ENCODE measurements at regions not wholly inside any gene's neighbourhood (a gene's known extent, or its start where the extent isn't known, plus 50 kb on each side); places are given as distances from the start of the nearest gene placed in this dataset.

GRCh38 chr13:40498461-40498860 is 168.0 kb downstream of the FOXO1 start:
- TF ChIP-seq, protein P1, sequence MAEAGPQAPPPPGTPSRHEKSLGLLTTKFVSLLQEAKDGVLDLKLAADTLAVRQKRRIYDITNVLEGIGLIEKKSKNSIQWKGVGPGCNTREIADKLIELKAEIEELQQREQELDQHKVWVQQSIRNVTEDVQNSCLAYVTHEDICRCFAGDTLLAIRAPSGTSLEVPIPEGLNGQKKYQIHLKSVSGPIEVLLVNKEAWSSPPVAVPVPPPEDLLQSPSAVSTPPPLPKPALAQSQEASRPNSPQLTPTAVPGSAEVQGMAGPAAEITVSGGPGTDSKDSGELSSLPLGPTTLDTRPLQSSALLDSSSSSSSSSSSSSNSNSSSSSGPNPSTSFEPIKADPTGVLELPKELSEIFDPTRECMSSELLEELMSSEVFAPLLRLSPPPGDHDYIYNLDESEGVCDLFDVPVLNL (CRISPR knock-in tag; IDR thresholded peaks at IDR 0.05; ENCODE audit: borderline replicate concordance, low read depth): no peak
- TF ChIP-seq, protein P2, sequence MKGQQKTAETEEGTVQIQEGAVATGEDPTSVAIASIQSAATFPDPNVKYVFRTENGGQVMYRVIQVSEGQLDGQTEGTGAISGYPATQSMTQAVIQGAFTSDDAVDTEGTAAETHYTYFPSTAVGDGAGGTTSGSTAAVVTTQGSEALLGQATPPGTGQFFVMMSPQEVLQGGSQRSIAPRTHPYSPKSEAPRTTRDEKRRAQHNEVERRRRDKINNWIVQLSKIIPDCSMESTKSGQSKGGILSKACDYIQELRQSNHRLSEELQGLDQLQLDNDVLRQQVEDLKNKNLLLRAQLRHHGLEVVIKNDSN (CRISPR knock-in tag; IDR thresholded peaks at IDR 0.05): no peak
- TF ChIP-seq NR1H2 (CRISPR knock-in tag; IDR thresholded peaks at IDR 0.05): no peak
- no peak for TF ChIP-seq ZNF317 (CRISPR knock-in tag; IDR thresholded peaks at IDR 0.05; ENCODE audit: borderline replicate concordance, low read depth)
- TF ChIP-seq TEAD1 (CRISPR knock-in tag; IDR thresholded peaks at IDR 0.05): no peak
- no peak for TF ChIP-seq NFYB (CRISPR knock-in tag; conservative IDR thresholded peaks at IDR 0.05; ENCODE audit: low read depth)
- no peak for TF ChIP-seq TCF7 (CRISPR knock-in tag; IDR thresholded peaks at IDR 0.05; ENCODE audit: low read depth)
- TF ChIP-seq CTCF (IDR thresholded peaks at IDR 0.05): no peak
- TF ChIP-seq, protein P3, sequence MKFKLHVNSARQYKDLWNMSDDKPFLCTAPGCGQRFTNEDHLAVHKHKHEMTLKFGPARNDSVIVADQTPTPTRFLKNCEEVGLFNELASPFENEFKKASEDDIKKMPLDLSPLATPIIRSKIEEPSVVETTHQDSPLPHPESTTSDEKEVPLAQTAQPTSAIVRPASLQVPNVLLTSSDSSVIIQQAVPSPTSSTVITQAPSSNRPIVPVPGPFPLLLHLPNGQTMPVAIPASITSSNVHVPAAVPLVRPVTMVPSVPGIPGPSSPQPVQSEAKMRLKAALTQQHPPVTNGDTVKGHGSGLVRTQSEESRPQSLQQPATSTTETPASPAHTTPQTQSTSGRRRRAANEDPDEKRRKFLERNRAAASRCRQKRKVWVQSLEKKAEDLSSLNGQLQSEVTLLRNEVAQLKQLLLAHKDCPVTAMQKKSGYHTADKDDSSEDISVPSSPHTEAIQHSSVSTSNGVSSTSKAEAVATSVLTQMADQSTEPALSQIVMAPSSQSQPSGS (CRISPR knock-in tag; IDR thresholded peaks at IDR 0.05; ENCODE audit: borderline replicate concordance, low read depth): no peak
- no peak for TF ChIP-seq FOXJ3 (CRISPR knock-in tag; IDR thresholded peaks at IDR 0.05; ENCODE audit: borderline replicate concordance)
- TF ChIP-seq, protein P4, sequence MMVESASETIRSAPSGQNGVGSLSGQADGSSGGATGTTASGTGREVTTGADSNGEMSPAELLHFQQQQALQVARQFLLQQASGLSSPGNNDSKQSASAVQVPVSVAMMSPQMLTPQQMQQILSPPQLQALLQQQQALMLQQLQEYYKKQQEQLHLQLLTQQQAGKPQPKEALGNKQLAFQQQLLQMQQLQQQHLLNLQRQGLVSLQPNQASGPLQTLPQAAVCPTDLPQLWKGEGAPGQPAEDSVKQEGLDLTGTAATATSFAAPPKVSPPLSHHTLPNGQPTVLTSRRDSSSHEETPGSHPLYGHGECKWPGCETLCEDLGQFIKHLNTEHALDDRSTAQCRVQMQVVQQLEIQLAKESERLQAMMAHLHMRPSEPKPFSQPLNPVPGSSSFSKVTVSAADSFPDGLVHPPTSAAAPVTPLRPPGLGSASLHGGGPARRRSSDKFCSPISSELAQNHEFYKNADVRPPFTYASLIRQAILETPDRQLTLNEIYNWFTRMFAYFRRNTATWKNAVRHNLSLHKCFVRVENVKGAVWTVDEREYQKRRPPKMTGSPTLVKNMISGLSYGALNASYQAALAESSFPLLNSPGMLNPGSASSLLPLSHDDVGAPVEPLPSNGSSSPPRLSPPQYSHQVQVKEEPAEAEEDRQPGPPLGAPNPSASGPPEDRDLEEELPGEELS (CRISPR knock-in tag; IDR thresholded peaks at IDR 0.05): no peak
- TF ChIP-seq SP1 (CRISPR knock-in tag; conservative IDR thresholded peaks at IDR 0.05): no peak
